HepG2 (cell line): ENCODE measurements at regions not wholly inside any gene's neighbourhood (a gene's known extent, or its start where the extent isn't known, plus 50 kb on each side); places are given as distances from the start of the nearest gene placed in this dataset.

Experiments
- ATAC-seq: fragments of 200-7000 bp; cut with Tn5 transposase; 3 replicates; pipeline ENCODE4 v1.9.1; 2020; ENCODE audit warnings: mild to moderate bottlenecking, moderate library complexity
- BruUV-seq: library from RNA; stranded (reverse); fragments of 400-500 nt; replicated peaks from 2 replicates; lab custom pipeline; 2021; lab: Mats Ljungman, UMichigan
- CTCF ChIA-PET: fragments of 300-600 bp; formaldehyde crosslinking; extraction: SDS; loops from one replicate; lab custom pipeline; 2021; ENCODE audit warnings: low total read pairs, inconsistent platforms, low intra/inter-chr PET ratio; lab: Yijun Ruan, JAX
- POLR2A ChIA-PET: fragments of 350-600 bp; sonication (Branson Sonifier 250); formaldehyde crosslinking; loops from one replicate; lab custom pipeline; 2020; ENCODE audit warnings: antibody characterized with exemption, inconsistent platforms; lab: Yijun Ruan, JAX
- DNase-seq: peaks from one replicate; pipeline ENCODE4 v3.0.0-alpha.2; 2015; ENCODE audit warnings: low spot score
- FAIRE-seq: peaks from 3 replicates; lab custom pipeline; 2011; peaks lifted over from hg19 to GRCh38; lab: Jason Lieb, UNC
- H2AFZ ChIP-seq: one replicate; pipeline ENCODE4 v1.6.1; 2011; ENCODE audit warnings: low read length, inconsistent platforms
- H3K27ac ChIP-seq: fragments of 300-600 bp; 3 replicates; pipeline ENCODE4 v1.8.0; 2011; ENCODE audit warnings: mixed run types, mild to moderate bottlenecking, mixed read lengths, low read length, inconsistent platforms; ENCODE audit not compliant: insufficient read depth; ENCODE audit errors: extremely low read length
- H3K27me3 ChIP-seq, 2 experiments: fragments of 200-600 bp in 1 of 2; 2 replicates in 1 of 2; 3 replicates in 1 of 2; pipeline versions ENCODE4 v1.6.0 to v1.8.0; 2011; ENCODE audit warnings: low read length in 2 of 2, mild to moderate bottlenecking in 2 of 2, moderate library complexity in 2 of 2, inconsistent platforms in 1 of 2; ENCODE audit not compliant: insufficient read depth in 2 of 2, control insufficient read depth in 1 of 2
- H3K36me3 ChIP-seq, 2 experiments: fragments of 200-600 bp in 1 of 2; replicated peaks in 1 of 2; 2 replicates in 1 of 2; 3 replicates in 1 of 2; pipeline versions ENCODE4 v1.5.1 to v1.8.0; 2011; ENCODE audit warnings: low read length in 2 of 2, inconsistent platforms in 1 of 2; ENCODE audit not compliant: insufficient read depth in 2 of 2, control insufficient read depth in 1 of 2
- H3K4me1 ChIP-seq: 2 replicates; pipeline ENCODE4 v1.5.1; 2012; ENCODE audit warnings: low read length, inconsistent platforms; ENCODE audit not compliant: insufficient read depth
- H3K4me2 ChIP-seq: 2 replicates; pipeline ENCODE4 v1.6.0; 2011; ENCODE audit warnings: low read depth, low read length, inconsistent platforms
- H3K4me3 ChIP-seq, 3 experiments: fragments of 200-600 bp in 1 of 3; sonication (generic), shearing (Covaris generic) in 1 of 3; replicated peaks in 1 of 3; 2 replicates each; pipeline ENCODE4 v1.5.1; 2011 to 2016; ENCODE audit warnings: low read length in 3 of 3, inconsistent platforms in 2 of 3, low read depth in 2 of 3, mild to moderate bottlenecking in 2 of 3, control low read depth in 1 of 3, mixed read lengths in 1 of 3; ENCODE audit not compliant: insufficient read depth in 1 of 3
- H3K79me2 ChIP-seq: one replicate; pipeline ENCODE4 v1.6.1; 2011; ENCODE audit warnings: low read length, inconsistent platforms; ENCODE audit not compliant: insufficient read depth
- H3K9ac ChIP-seq: 2 replicates; pipeline ENCODE4 v1.6.0; 2011; ENCODE audit warnings: mild to moderate bottlenecking, low read depth, low read length, inconsistent platforms; ENCODE audit not compliant: insufficient read depth
- H3K9me3 ChIP-seq: 2 replicates; pipeline ENCODE4 v1.5.1; 2012; ENCODE audit warnings: mild to moderate bottlenecking, low read length
- H4K20me1 ChIP-seq: 2 replicates; pipeline ENCODE4 v1.6.0; 2011; ENCODE audit warnings: inconsistent platforms, mild to moderate bottlenecking, low read length, moderate library complexity; ENCODE audit not compliant: insufficient read depth
- DPF2 ChIP-seq: sonication (generic); formaldehyde crosslinking; IDR thresholded peaks from 2 replicates; pipeline ENCODE4 v1.4.0; 2020; ENCODE audit warnings: mild to moderate bottlenecking, low read depth, missing genetic modification reagents, borderline replicate concordance
- GMEB1 ChIP-seq: sonication (generic); formaldehyde crosslinking; IDR thresholded peaks from 2 replicates; pipeline ENCODE4 v1.5.1; 2020; ENCODE audit warnings: missing genetic modification reagents, mild to moderate bottlenecking, borderline replicate concordance
- GRHL1 ChIP-seq: sonication (generic); formaldehyde crosslinking; conservative IDR thresholded peaks from 2 replicates; pipeline ENCODE4 v1.8.0; 2022; ENCODE audit warnings: missing genetic modification reagents
- HNRNPUL1 ChIP-seq: fragments of 200-400 bp; formaldehyde crosslinking; IDR thresholded peaks from 2 replicates; pipeline ENCODE4 v1.6.1; 2017; ENCODE audit warnings: low read depth, mild to moderate bottlenecking, low read length, moderate library complexity
- KLF15 ChIP-seq: sonication (generic); formaldehyde crosslinking; IDR thresholded peaks from 2 replicates; pipeline ENCODE4 v1.8.1; 2023; ENCODE audit warnings: borderline replicate concordance, mild to moderate bottlenecking, inconsistent platforms, missing genetic modification reagents, mixed read lengths
- MAZ ChIP-seq, 2 experiments: sonication (generic) in 1 of 2; formaldehyde crosslinking in 1 of 2; IDR thresholded peaks; 2 replicates each; pipeline versions ENCODE4 v1.5.0 to v1.6.1; 2012 to 2020; ENCODE audit warnings: low read depth in 2 of 2, mild to moderate bottlenecking in 2 of 2, borderline replicate concordance in 1 of 2, improper control_type of control experiment in 1 of 2, low read length in 1 of 2, missing genetic modification reagents in 1 of 2, moderate library complexity in 1 of 2
- SAP130 ChIP-seq: IDR thresholded peaks from 2 replicates; pipeline ENCODE4 v1.6.1; 2016; ENCODE audit warnings: low read depth
- TAF15 ChIP-seq: fragments of 200-400 bp; formaldehyde crosslinking; IDR thresholded peaks from one replicate; pipeline ENCODE4 v1.6.1; 2018; ENCODE audit warnings: mild to moderate bottlenecking, low read depth, low read length; ENCODE audit not compliant: poor library complexity, severe bottlenecking
- XBP1 ChIP-seq: sonication (generic); formaldehyde crosslinking; IDR thresholded peaks from 2 replicates; pipeline ENCODE4 v1.5.0; 2020; ENCODE audit warnings: missing genetic modification reagents
- ZBTB20 ChIP-seq: sonication (generic); formaldehyde crosslinking; IDR thresholded peaks from 2 replicates; pipeline ENCODE4 v1.8.1; 2023; ENCODE audit warnings: missing genetic modification reagents, low read depth, mild to moderate bottlenecking, borderline replicate concordance
- ZNF180 ChIP-seq: sonication (generic); formaldehyde crosslinking; IDR thresholded peaks from 2 replicates; pipeline ENCODE4 v1.4.0; 2020; ENCODE audit warnings: low read depth, missing genetic modification reagents, borderline replicate concordance
- ZNF549 ChIP-seq: sonication (generic); formaldehyde crosslinking; IDR thresholded peaks from 2 replicates; pipeline ENCODE4 v1.5.0; 2020; ENCODE audit warnings: missing genetic modification reagents
- ZNF577 ChIP-seq: sonication (generic); formaldehyde crosslinking; IDR thresholded peaks from 2 replicates; pipeline ENCODE4 v1.4.0; 2020; ENCODE audit warnings: mild to moderate bottlenecking, low read depth, missing genetic modification reagents, borderline replicate concordance
- ZNF670 ChIP-seq: sonication (generic); formaldehyde crosslinking; IDR thresholded peaks from 2 replicates; pipeline ENCODE4 v1.8.0; 2022; ENCODE audit warnings: mild to moderate bottlenecking, missing genetic modification reagents, borderline replicate concordance
- ZSCAN12 ChIP-seq: sonication (generic); formaldehyde crosslinking; IDR thresholded peaks from 2 replicates; pipeline ENCODE4 v1.9.0; 2021; ENCODE audit warnings: mild to moderate bottlenecking, missing genetic modification reagents
- WGBS: methylation state at CpG from one replicate; pipeline ENCODE4 v1.1.6; 2017; ENCODE audit warnings: low lambda C conversion rate; 5-methylcytosine and 5-hydroxymethylcytosine counted together
- in situ Hi-C: cut with HindIII; loops from 2 replicates; pipeline ENCODE4 v1.10.0; 2017; ENCODE audit warnings: low pct_unique_long_range_greater_than_20kb; ENCODE audit not compliant: extremely low pct_ligation_motif_present
- intact Hi-C: fragments of 100-400 bp; cut with micrococcal nuclease; formaldehyde crosslinking; loops from one replicate; pipeline ENCODE4 v1.10.0; 2022; ENCODE audit not compliant: unreplicated experiment
- TF ChIP-seq, protein P1 (sequence below): sonication (generic); formaldehyde crosslinking; IDR thresholded peaks from 2 replicates; pipeline ENCODE4 v1.9.0; 2022; ENCODE audit warnings: low read depth, missing genetic modification reagents

GRCh38 chrX:43373032-43373431 lies 283.1 kb upstream of the MAOA start (continued):
- TF ChIP-seq, protein P1, sequence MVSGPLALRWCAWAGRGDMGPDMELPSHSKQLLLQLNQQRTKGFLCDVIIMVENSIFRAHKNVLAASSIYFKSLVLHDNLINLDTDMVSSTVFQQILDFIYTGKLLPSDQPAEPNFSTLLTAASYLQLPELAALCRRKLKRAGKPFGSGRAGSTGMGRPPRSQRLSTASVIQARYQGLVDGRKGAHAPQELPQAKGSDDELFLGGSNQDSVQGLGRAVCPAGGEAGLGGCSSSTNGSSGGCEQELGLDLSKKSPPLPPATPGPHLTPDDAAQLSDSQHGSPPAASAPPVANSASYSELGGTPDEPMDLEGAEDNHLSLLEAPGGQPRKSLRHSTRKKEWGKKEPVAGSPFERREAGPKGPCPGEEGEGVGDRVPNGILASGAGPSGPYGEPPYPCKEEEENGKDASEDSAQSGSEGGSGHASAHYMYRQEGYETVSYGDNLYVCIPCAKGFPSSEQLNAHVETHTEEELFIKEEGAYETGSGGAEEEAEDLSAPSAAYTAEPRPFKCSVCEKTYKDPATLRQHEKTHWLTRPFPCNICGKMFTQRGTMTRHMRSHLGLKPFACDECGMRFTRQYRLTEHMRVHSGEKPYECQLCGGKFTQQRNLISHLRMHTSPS (CRISPR knock-in tag), result no peak
- TF ChIP-seq, all 625 proteins: peak for 0

DNA sequence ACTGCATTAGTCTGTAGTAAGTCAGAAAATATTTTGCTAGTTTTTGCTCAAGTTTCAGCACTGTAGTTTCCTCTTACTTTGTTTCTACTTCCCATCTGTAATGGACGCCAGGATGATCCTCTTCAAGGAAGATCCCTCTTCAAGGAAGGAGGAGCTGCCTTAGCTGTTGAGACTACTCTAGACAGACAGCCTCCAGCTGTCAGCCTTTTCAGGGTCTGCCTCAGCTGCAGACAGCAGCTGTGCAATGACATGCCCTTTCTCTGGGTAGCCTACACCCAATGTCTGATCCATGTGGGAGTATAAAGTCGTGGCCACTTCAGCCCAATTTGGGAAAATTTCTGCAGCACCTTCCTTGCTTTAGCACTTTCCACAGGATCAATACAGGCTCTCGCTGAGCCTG lies 281.0 kb upstream of the MAOA start:
- Histone ChIP-seq H3K79me2 (no peaks in the 10 kb centered on the region), H4K20me1 (no peaks in the 10 kb centered on the region)
- TF ChIP-seq HNRNPUL1, result no peak
- TF ChIP-seq XBP1 (CRISPR knock-in tag), result no peak
- TF ChIP-seq ZNF670 (CRISPR knock-in tag), result no peak
- TF ChIP-seq ZNF577 (CRISPR knock-in tag), result no peak
- no peak for TF ChIP-seq ZNF180 (CRISPR knock-in tag)
- TF ChIP-seq TAF15, result no peak
- no peak for TF ChIP-seq SAP130 (CRISPR knock-in tag)
- TF ChIP-seq ZSCAN12 (CRISPR knock-in tag), result no peak
- TF ChIP-seq KLF15 (CRISPR knock-in tag), result no peak
- no peak for TF ChIP-seq MAZ (IDR thresholded peaks at IDR 0.05; ENCODE audit: borderline replicate concordance, low read depth, low read length)
- TF ChIP-seq MAZ (CRISPR knock-in tag; IDR thresholded peaks at IDR 0.05; ENCODE audit: low read depth), result no peak
- TF ChIP-seq GRHL1 (CRISPR knock-in tag), result no peak
- no peak for TF ChIP-seq DPF2 (CRISPR knock-in tag)
- TF ChIP-seq ZBTB20 (CRISPR knock-in tag), result no peak
- TF ChIP-seq GMEB1, result no peak
- TF ChIP-seq ZNF549 (CRISPR knock-in tag), result no peak
- TF ChIP-seq, all 625 proteins: peak for 0
- no peaks in the 10 kb centered on the region for H3K9me3 ChIP-seq
- no peaks in the 10 kb centered on the region for H3K4me1 ChIP-seq
- H3K27me3 ChIP-seq, result no peaks in the 10 kb centered on the region
- H3K4me2 ChIP-seq, result no peak overlapping the region
- POLR2A ChIA-PET, result no interaction called here
- DNase-seq (no peak), ATAC-seq (no peak), FAIRE-seq (no peak)
- no peak overlapping the region for H3K27ac ChIP-seq
- no TSS peak for BruUV-seq
- WGBS, result 66% methylated on average over 2 of the region's 3 CpGs
- no peak overlapping the region for H3K9ac ChIP-seq
- in situ Hi-C loops (no loop called here), intact Hi-C loops (no loop called here)
- CTCF ChIA-PET, result no interaction called here
- H2AFZ ChIP-seq, result no peak overlapping the region
- H3K36me3 ChIP-seq, result no peaks in the 10 kb centered on the region
- no peak overlapping the region for H3K4me3 ChIP-seq
